ENCODE measurements at regions not wholly inside any gene's neighbourhood (a gene's known extent, or its start where the extent isn't known, plus 50 kb on each side); places are given as distances from the start of the nearest gene placed in this dataset.
"Not testable (repeated sequence)": the region's sequence is repeated elsewhere in the genome, so short reads cannot be mapped to it uniquely, and the experiment has no call there.

DNA sequence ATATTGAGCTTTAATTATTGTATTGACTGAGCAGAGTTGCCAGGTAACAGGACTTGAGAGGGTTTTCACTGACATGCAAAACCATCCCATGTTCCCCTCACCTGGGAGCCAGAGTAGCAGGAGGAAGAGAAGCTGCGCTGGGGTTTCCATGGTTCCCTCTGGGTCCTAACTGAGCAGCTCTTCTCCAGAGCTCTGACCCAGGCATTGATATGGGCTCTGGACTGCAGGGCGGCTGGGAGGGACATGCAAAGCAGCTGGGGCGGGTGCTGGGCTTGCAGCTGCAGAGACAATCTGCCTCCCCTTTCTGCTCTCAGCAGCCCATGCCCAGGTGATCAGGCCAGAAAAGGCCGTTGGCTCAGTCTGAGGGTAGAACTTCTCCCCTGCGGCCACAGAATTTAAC, 451.5 kb downstream of the RPIA start:
- not testable (repeated sequence) for H3K79me2 ChIP-seq (ENCODE audit: low read length); H3K36me3 ChIP-seq (ENCODE audit: insufficient read depth, low read length); H3K4me3 ChIP-seq (ENCODE audit: low read length); H3K9ac ChIP-seq (ENCODE audit: low read length); H3K4me2 ChIP-seq (ENCODE audit: low read depth, low read length, poor library complexity, severe bottlenecking); H3K27ac ChIP-seq (ENCODE audit: low read length); H3K27me3 ChIP-seq (ENCODE audit: low read length); H3K9me2 ChIP-seq (replicated peaks; ENCODE audit: insufficient read depth, low read length); H2AFZ ChIP-seq (ENCODE audit: low read length); H4K20me1 ChIP-seq (ENCODE audit: insufficient read depth, low read depth, low read length); H3K9me3 ChIP-seq (ENCODE audit: low read length); H3K4me1 ChIP-seq (ENCODE audit: low read length); DNase-seq

DNA sequence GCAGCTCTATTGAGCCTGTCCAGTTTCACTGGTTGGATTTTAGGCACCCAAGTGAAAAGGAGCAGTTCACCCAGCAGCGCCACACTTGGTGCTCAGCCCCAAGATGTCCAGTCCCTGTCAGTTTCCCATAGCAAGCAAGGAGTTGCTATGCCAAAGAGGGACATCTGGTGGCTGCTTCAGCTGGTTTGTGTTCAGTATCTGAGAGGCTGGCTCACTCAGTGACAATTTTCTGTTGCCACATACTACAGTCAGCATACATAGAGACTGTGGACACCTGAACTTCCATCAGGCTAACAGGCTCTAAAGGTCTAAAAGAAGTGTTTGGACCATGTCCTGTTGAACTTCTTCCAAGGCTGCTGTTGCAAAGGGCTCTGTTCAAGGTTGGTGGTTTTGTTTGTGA, 453.9 kb downstream of the RPIA start:
- not testable (repeated sequence) for H3K79me2 ChIP-seq (ENCODE audit: low read length); H3K4me3 ChIP-seq (ENCODE audit: low read length); H3K27ac ChIP-seq (ENCODE audit: low read length); H3K9ac ChIP-seq (ENCODE audit: low read length); H2AFZ ChIP-seq (ENCODE audit: low read length); H3K9me2 ChIP-seq (replicated peaks; ENCODE audit: insufficient read depth, low read length); DNase-seq; H3K36me3 ChIP-seq (ENCODE audit: insufficient read depth, low read length); H3K9me3 ChIP-seq (ENCODE audit: low read length); H3K4me2 ChIP-seq (ENCODE audit: low read depth, low read length, poor library complexity, severe bottlenecking); H3K4me1 ChIP-seq (ENCODE audit: low read length); H4K20me1 ChIP-seq (ENCODE audit: insufficient read depth, low read depth, low read length); H3K27me3 ChIP-seq (ENCODE audit: low read length)

DNA sequence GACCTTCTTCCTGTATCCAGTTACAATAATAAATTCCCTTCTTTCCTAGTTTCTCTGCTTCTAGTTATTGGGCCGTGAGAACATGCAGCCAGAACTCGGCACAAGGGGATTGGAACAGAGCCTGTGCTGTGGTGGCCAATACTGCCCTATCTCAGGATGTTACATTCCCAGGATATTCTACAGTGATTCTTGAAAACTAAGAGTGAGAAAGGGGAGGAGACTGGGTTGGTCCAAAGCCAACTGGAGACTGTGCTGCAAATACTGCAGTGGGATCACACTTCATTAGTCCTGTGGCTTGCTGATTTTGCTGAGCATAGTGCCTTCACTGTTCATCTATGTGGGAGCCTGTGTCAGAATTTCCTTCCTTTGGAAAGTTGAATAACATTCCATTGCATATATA, 456.8 kb downstream of the RPIA start:
- not testable (repeated sequence) for H3K79me2 ChIP-seq (ENCODE audit: low read length); H3K4me3 ChIP-seq (ENCODE audit: low read length); H3K27ac ChIP-seq (ENCODE audit: low read length); H2AFZ ChIP-seq (ENCODE audit: low read length); H3K27me3 ChIP-seq (ENCODE audit: low read length); DNase-seq; H3K9me3 ChIP-seq (ENCODE audit: low read length); H3K4me1 ChIP-seq (ENCODE audit: low read length); H4K20me1 ChIP-seq (ENCODE audit: insufficient read depth, low read depth, low read length); H3K9ac ChIP-seq (ENCODE audit: low read length); H3K9me2 ChIP-seq (replicated peaks; ENCODE audit: insufficient read depth, low read length); H3K36me3 ChIP-seq (ENCODE audit: insufficient read depth, low read length); H3K4me2 ChIP-seq (ENCODE audit: low read depth, low read length, poor library complexity, severe bottlenecking)

DNA sequence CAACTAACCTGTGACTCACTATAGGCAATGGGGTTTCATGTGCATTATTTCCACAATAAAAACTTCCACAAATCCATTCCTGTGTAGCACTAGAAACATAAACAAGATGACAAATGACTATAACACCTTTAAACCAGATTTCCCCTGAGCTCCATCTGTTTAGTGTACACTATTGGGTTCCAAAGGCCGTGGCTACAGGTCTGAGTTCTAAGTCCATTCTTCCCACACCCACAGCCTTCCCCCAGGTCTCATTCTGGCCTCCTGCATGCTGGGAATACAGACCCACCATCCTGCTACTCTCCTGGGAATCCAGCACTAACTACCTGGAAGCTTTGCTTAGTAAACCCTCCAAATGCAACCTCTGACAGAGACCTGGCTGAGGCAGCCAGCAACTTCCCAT, 460.2 kb downstream of the RPIA start:
- not testable (repeated sequence) for H3K4me1 ChIP-seq (ENCODE audit: low read length); H3K9ac ChIP-seq (ENCODE audit: low read length); H3K4me3 ChIP-seq (ENCODE audit: low read length); H3K79me2 ChIP-seq (ENCODE audit: low read length); H3K27me3 ChIP-seq (ENCODE audit: low read length); H3K27ac ChIP-seq (ENCODE audit: low read length); H2AFZ ChIP-seq (ENCODE audit: low read length); H3K9me2 ChIP-seq (replicated peaks; ENCODE audit: insufficient read depth, low read length); H4K20me1 ChIP-seq (ENCODE audit: insufficient read depth, low read depth, low read length); H3K9me3 ChIP-seq (ENCODE audit: low read length); DNase-seq; H3K36me3 ChIP-seq (ENCODE audit: insufficient read depth, low read length); H3K4me2 ChIP-seq (ENCODE audit: low read depth, low read length, poor library complexity, severe bottlenecking)

DNA sequence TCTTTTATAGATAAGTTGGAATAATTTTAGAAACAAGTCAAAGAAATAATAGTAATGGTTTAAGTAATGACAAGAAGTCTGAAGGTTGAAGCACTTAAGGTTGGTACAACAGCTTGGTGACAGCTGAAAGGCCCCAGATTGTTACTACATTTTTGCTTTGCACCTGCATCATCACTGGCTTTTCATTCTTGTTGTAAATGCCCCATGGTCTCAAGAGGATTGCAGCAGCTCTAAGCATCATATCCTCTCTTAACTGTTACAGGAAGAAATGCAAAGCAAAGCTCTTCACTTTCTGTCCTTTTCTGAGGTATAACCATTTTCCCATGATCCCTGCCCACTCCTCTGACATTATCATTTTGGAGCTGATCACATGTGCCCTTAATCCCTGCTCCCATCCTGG, 461.0 kb downstream of the RPIA start:
- H3K9me2 ChIP-seq (replicated peaks; ENCODE audit: insufficient read depth, low read length); H3K27me3 ChIP-seq (ENCODE audit: low read length); H3K4me3 ChIP-seq (ENCODE audit: low read length); H3K9me3 ChIP-seq (ENCODE audit: low read length); H3K27ac ChIP-seq (ENCODE audit: low read length); DNase-seq; H3K79me2 ChIP-seq (ENCODE audit: low read length); H3K9ac ChIP-seq (ENCODE audit: low read length); H3K4me1 ChIP-seq (ENCODE audit: low read length); H2AFZ ChIP-seq (ENCODE audit: low read length); H3K4me2 ChIP-seq (ENCODE audit: low read depth, low read length, poor library complexity, severe bottlenecking); H4K20me1 ChIP-seq (ENCODE audit: insufficient read depth, low read depth, low read length); H3K36me3 ChIP-seq (ENCODE audit: insufficient read depth, low read length): not testable (repeated sequence)

DNA sequence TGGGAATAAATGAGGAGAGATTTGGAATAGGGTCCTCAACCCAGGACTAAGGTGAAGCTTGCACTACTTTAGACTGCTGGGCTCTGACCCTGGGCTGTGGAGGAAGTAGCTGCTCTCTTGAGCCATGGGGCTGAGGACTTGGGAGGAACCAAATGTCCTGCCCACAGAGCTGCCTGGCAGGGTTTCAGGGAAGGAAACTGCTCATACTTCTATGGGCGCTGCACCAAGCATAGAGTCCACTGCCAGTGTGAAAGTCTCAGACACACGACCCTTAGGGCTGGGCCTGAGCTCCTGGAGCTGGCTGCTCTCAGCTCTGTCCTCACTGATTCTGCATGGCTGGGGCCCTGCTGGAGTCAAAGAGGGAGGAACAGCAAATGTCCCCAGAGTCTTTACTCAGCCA, 461.7 kb downstream of the RPIA start:
- H3K36me3 ChIP-seq (ENCODE audit: insufficient read depth, low read length); H3K4me3 ChIP-seq (ENCODE audit: low read length); H4K20me1 ChIP-seq (ENCODE audit: insufficient read depth, low read depth, low read length); H3K9ac ChIP-seq (ENCODE audit: low read length); H2AFZ ChIP-seq (ENCODE audit: low read length); H3K27me3 ChIP-seq (ENCODE audit: low read length); H3K79me2 ChIP-seq (ENCODE audit: low read length); H3K9me3 ChIP-seq (ENCODE audit: low read length); DNase-seq; H3K4me1 ChIP-seq (ENCODE audit: low read length); H3K9me2 ChIP-seq (replicated peaks; ENCODE audit: insufficient read depth, low read length); H3K4me2 ChIP-seq (ENCODE audit: low read depth, low read length, poor library complexity, severe bottlenecking); H3K27ac ChIP-seq (ENCODE audit: low read length): not testable (repeated sequence)

DNA sequence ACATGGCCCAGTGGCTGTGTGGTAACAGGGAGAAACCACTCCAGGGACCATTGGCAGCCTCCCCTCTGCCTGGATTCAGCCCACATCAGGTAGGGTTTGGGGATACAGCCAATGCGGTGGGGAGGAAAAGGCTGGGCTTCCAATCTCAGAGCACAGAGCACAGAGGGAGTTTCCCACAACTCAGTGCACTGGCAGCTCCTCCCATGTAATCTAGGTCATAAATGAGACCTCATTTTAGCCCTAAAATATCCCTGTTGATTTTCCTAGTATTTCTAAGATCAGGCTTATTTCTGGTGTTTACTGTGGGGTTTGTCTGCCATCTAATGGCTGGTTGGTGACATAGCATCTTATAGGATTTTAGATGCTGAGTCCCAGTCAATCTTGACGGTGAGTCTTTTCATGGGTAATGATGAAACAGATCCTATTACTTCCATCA, 462.8 kb downstream of the RPIA start:
- not testable (repeated sequence) for H3K4me2 ChIP-seq (ENCODE audit: low read depth, low read length, poor library complexity, severe bottlenecking); DNase-seq; H3K9me2 ChIP-seq (replicated peaks; ENCODE audit: insufficient read depth, low read length); H4K20me1 ChIP-seq (ENCODE audit: insufficient read depth, low read depth, low read length); H3K27ac ChIP-seq (ENCODE audit: low read length); H3K27me3 ChIP-seq (ENCODE audit: low read length); H3K4me1 ChIP-seq (ENCODE audit: low read length); H3K9ac ChIP-seq (ENCODE audit: low read length); H3K79me2 ChIP-seq (ENCODE audit: low read length); H2AFZ ChIP-seq (ENCODE audit: low read length); H3K9me3 ChIP-seq (ENCODE audit: low read length); H3K36me3 ChIP-seq (ENCODE audit: insufficient read depth, low read length); H3K4me3 ChIP-seq (ENCODE audit: low read length)

DNA sequence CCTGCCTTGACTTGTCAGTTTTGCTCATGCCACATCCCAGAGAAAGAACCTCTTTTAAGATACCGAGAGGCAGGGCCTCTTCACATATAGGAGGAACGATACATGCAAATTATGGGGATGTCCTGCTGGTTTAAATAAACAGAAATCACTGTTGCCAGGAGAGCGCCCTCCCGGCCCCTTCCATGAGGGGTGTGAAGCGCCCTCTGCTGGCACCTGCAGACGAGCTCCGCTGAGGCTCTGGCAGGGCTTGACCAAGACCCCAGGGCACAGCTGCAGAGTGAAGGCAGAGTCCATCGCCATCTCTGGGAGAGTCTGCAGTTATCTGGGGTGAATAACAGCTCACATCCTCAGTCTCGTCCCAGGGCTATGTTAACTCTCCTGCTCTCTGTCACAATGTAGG, 468.8 kb downstream of the RPIA start:
- H3K4me1 ChIP-seq (ENCODE audit: low read length); H3K79me2 ChIP-seq (ENCODE audit: low read length); H3K9ac ChIP-seq (ENCODE audit: low read length); H3K36me3 ChIP-seq (ENCODE audit: insufficient read depth, low read length); H3K4me2 ChIP-seq (ENCODE audit: low read depth, low read length, poor library complexity, severe bottlenecking); H3K27me3 ChIP-seq (ENCODE audit: low read length); H3K9me2 ChIP-seq (replicated peaks; ENCODE audit: insufficient read depth, low read length); H4K20me1 ChIP-seq (ENCODE audit: insufficient read depth, low read depth, low read length); H3K4me3 ChIP-seq (ENCODE audit: low read length); DNase-seq; H3K9me3 ChIP-seq (ENCODE audit: low read length); H3K27ac ChIP-seq (ENCODE audit: low read length); H2AFZ ChIP-seq (ENCODE audit: low read length): not testable (repeated sequence)

DNA sequence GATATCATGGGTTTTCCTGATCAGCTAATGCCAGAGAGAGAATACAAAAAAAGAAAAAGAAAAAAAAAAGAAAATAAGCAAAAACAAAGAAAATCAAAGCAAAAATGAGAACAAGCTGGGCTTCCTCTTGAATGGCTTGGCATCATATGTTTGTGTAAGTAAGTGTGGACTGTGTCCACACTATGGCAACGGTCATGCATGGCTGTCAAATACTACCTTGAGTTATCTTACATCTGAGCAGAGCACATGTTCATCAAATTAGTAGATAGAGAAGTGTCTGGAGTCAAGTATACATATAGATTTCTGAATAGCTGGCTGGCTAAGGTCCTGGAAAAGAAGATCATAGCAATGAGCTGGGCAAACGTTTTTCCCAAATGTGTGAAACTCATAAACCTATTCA, 470.2 kb downstream of the RPIA start:
- DNase-seq; H3K9me2 ChIP-seq (replicated peaks; ENCODE audit: insufficient read depth, low read length); H3K27me3 ChIP-seq (ENCODE audit: low read length); H3K4me3 ChIP-seq (ENCODE audit: low read length); H3K79me2 ChIP-seq (ENCODE audit: low read length); H3K9me3 ChIP-seq (ENCODE audit: low read length); H3K9ac ChIP-seq (ENCODE audit: low read length); H3K36me3 ChIP-seq (ENCODE audit: insufficient read depth, low read length); H3K4me2 ChIP-seq (ENCODE audit: low read depth, low read length, poor library complexity, severe bottlenecking); H3K4me1 ChIP-seq (ENCODE audit: low read length); H4K20me1 ChIP-seq (ENCODE audit: insufficient read depth, low read depth, low read length); H2AFZ ChIP-seq (ENCODE audit: low read length); H3K27ac ChIP-seq (ENCODE audit: low read length): not testable (repeated sequence)
